ENCODE measurements at regions not wholly inside any gene's neighbourhood (a gene's known extent, or its start where the extent isn't known, plus 50 kb on each side); places are given as distances from the start of the nearest gene placed in this dataset.

DNA sequence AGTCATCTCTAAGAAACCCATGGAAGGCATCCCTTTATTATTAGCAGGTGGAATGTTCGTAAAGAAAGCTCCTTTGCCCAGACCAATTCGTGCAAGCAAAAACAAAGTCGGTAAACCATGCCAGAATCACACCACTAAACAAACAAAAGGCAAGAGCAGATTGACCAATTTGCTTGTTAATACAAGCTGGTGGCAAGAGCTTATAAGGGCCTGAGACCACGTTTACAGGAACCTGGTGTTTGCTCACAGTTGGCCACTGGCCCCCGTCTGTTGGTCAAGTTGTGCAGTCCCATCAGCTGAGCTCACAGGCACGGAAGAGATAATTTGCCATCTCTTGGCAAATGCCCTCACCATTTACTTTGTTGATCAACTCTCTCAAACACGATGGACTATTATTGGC lies 342.2 kb upstream of the MKI67 start:
- no peak for DNase-seq (ENCODE audit: low spot score)

DNA sequence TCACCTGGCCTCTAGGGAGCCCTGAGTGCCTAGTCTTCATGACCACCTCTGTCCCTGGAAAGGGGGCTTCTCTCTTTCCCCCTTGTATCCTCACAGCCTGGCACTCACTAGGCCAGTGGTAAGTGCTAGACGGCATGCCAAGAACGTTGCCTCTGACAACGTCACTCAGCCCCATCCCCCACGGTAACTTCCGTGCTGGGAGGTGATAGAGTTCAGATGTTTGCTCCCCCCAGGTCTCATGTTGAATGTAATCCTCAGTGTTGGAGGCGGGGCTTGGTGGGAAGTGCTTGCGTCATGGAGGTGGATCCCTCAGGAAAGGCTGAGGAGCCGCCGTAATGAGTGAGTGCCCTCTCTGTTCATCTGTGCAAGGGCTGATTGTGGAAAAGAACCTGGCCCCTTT lies 343.3 kb upstream of the MKI67 start:
- no peak for DNase-seq (ENCODE audit: low spot score)

DNA sequence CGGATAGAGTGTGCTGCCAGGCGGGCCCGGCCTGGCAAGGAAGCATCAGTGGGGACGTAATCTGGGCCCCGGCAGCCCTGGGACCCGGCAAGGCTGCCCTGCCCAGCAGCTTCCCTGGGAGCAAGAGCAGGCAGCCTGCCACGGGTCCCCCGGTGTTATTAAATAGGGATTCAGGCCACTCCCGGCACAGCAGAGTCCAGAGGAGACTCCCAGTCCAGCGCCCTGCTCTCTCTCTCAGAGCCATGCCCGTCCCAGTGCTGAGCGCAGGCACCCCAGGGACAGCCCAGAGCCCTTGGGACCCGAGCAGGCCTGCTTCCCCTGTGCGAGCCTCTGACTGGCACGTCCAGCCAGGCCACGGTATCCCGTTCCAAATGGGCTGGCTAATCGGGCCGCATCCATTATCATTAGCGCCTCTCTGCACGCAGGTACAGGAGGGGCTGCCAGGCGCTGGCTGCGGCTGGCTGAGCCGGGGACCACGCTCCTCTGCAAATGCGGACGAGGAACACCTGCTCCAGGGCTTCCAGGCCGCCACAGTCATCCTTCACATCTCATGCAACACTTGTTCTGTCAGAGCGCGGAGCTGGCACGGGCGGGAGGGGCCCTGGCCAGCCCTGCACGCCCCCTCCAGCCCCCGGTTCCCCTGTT lies 344.2 kb upstream of the MKI67 start:
- no peak for DNase-seq (ENCODE audit: low spot score)

- DNase-seq (ENCODE audit: low spot score): no peak
These were observed 344.9 kb upstream of the MKI67 start for GRCh38 chr10:128471151-128471550.

DNA sequence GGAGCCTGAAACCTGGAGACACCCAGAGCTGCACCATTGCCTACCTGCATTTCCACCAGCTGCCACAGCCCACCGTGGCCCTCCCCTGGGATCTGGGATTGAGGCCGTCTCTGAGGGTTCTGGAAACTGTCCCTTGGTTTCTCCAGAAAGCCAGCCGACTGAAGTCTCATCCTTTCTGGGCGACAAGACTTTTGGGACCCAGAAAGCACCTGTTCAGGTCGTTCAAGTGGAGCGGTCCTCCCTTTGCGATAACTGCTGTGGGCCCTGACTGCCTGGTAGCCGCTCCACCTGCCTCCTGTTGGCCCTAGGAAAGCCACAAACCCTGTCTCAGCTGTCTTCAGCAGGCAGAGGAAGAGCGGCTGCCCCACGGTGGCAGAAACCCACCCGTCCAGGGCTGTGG lies 346.0 kb upstream of the MKI67 start:
- no peak for DNase-seq (ENCODE audit: low spot score)

DNA sequence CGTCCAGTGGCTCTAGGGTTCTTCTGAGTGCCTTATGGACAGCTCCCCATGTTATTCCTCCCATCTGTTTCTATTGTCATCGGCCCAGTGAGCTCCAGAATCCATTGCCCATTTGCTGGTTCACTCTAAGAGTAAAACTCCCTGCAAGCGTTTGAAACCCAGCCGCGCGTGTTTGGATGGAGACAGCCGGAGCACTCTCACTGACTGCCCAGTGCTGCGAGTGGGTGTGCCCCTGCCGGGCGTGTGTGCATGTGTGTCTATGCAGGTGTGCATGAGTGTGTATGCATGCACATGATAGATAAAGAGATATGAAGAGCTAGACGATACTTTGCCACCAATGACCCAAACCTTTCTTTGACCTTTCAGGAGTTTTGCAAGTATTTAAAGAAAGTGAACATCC lies 347.2 kb upstream of the MKI67 start:
- no peak for DNase-seq (ENCODE audit: low spot score)

GRCh38 chr10:128473911-128474310 lies 347.7 kb upstream of the MKI67 start:
- DNase-seq (ENCODE audit: low spot score): no peak

DNA sequence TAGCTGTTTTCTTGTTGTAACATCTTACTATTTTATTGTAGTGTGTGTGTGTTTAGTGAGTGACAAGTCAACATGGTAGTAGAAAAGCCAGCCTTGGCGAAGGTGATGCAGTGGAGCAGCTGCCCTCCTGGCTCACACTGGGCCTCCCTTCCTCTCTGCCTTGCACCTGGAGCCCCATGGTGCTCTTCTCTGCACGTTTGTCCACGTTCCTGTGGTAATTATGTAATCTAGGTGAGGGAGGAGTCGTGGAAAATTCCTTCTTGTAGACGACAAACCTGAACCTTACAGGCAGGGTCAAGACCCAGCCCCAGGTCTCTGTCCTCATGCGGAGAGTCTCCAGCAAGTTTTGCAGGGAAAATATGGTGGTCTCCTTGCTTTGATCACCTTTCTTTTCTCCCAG lies 348.3 kb upstream of the MKI67 start:
- DNase-seq (ENCODE audit: low spot score): no peak

DNA sequence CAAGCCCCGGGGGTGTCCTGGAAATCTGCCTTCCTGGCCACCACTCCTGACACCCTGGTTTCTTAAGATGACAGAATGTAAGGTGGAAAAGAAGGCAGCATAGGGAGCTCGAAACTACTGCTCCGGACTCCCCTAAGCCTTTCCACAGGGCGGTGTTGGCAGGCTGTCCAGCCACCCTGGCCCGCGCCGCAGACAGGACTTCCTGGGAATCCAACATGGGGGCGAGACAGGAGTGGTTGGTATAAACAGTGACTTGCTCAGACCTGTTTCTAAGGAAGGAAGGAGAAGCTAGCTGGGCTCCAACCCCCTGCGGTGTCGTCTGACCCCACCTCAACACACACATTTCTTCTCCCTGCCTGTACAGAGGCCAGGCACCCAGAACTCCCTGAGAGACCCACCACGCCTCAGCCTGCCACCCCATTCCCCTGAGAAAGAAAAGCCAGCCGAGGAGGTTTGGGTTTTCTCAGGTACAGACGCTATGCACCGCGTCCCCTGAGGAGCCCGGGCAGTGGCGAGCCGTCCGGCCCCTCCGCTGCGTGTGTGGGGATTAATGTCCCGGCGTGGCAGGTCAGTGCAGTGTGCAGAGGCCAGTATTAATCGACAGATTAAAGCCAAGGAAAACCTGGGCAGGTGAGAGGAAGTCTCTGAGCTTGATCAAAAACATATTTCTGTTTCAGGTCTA lies 349.6 kb upstream of the MKI67 start:
- DNase-seq (ENCODE audit: low spot score): no peak

DNA sequence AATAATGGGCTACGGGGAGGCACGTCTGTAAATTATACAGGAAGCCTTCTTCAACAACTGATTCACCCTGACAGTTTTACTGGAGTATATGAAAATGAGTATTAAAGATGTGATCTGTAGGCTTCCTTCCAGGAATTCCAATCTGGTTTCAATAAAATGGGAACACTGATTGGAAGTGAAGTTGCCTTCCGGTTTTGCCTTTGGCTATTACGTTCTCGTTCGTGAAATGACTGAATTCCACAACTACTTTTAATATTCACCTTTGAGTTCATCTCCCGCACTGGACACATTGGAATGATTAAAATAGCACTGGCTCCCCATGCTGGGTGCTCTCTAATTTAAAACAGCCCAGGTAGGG lies 350.1 kb upstream of the MKI67 start:
- no peak for DNase-seq (ENCODE audit: low spot score)

DNA sequence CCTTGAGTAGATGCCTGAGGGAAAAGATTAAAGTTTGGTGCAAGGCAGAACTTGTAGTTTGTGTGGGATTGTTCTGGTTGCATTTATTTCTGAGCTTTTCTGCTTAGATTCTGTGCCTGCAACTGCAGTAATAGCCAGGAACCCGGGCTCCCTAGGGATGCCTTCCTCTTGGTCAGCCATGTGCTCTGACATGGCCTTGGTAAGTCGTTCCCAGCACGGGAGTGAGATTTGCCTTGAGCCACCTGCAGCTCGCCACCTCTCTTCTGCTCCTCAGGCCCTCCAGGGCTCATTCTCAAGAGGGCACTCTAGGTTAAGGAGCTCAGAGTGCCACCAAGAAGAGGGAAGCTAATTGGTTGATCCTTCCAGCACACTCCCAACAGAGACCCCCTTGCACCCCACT lies 350.6 kb upstream of the MKI67 start:
- DNase-seq (ENCODE audit: low spot score): no peak

DNA sequence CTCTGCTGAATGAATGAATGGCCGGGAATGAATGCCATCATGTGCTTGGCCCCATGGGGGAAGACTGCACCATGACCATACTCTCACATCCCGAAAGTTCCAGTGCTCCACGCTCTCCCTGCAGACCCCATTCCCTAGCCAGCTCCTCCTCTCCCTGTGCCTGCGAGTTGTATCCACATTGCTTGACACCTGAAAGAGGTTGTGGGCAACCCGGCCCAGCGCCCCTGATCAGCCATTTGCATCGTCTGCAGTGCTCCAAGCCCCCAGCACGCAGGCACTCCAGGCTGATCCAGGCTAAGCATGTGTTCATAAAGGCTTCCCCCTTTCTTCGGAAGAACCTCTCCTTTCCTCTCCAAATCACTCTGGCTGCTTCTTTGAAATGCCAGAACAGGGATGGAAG lies 354.4 kb upstream of the MKI67 start:
- DNase-seq (ENCODE audit: low spot score): no peak

DNA sequence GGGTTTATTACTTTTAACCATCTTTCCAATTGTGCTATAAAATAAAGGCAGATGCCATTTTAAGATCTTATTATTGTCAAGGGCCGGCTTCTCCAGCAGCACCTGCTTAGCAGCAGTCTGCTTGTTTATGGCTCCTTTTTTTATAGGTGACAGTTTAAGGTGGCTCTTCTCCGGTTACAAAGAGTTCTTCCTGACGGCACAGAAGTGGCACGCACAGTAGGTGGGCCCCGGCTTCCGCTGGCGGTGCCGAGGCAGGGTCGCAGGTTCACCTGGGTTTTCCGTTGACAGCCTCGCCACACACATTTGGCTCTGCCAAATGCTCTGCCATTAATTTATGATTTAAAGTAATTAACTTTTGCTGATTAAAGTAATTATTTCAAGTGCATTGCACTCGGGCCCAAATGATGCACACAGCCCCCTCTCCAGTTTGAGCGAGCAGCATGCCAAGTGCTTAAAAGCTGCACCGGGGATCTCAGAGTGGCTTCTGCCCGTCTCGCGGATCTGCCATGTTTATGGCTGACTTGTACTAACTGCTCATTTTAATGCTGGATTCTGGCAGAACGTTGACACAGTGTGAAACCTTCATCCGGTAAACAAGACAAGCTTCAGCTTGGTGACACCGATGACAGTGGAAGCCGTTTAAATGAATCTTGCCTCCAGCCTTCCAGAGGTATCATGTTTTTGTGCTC lies 355.1 kb upstream of the MKI67 start:
- DNase-seq (ENCODE audit: low spot score): no peak

DNA sequence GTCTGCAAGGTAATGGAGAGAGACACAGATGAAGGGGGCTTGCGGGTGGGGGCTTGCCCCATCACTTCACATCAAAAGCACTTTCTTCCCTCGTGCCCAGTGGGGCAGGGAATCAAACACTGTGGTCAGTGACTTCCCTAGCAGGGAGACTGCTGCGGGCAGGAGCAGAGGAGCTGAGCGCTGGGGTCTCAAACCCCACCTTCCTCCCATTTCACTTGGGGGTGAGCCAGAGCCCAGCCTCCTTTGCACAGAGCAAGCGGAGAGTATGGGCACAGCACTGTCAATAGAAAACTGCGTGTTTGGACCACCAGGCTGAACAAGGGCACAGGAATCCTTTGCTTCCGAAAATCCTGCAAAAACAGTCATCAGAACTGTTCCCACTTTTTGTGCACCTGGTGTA lies 355.8 kb upstream of the MKI67 start:
- no peak for DNase-seq (ENCODE audit: low spot score)

GRCh38 chr10:128483216-128483615 lies 357.0 kb upstream of the MKI67 start:
- no peak for DNase-seq (ENCODE audit: low spot score)

- DNase-seq (ENCODE audit: low spot score): no peak
These were observed 357.8 kb upstream of the MKI67 start for GRCh38 chr10:128484041-128484440.

DNA sequence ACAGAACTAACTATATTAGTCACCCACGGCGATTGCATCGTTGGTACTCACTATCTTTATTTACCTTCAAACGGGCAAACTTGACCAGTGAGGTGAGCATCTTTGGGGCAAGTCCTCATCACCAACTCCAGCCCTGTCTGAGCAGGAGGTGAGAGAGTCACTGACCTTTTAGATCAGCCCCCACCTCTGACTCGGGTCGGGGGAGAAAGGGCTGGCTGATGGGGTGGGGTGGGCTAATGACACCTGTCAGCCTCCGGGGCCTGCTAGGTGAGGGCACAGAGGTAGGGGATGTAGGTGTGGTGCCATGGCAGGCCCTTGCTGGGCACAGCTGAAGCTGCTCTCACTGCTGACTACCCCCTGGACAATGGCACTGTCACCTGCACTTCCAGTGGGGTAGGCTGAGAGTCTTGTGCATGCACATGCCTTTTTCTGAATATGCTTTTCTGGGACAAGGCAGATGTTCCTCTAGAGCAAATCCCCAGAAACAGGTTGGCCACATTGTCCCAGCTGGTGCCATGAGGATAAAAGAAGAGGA lies 359.5 kb upstream of the MKI67 start:
- no peak for DNase-seq (ENCODE audit: low spot score)

DNA sequence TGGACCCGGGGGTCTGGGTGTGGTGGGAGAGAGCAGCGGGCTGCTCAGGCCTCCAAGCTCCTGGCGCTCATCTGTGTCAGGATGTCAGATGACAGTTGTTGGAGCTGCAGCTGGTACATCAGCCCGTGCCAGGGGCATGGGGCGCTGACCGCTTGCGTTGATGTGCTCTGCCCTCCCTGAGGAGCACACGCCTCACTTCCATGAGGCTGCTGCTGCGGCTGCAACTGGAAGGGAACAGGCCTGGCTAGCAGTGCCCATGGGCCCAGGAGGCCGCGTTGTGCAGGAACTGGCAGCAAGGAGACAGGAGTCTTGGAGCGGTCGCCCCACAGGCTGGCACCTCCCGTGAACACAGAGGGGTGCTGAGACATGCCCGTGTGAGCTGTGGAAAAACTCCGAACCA lies 361.3 kb upstream of the MKI67 start:
- no peak for DNase-seq (ENCODE audit: low spot score)

DNA sequence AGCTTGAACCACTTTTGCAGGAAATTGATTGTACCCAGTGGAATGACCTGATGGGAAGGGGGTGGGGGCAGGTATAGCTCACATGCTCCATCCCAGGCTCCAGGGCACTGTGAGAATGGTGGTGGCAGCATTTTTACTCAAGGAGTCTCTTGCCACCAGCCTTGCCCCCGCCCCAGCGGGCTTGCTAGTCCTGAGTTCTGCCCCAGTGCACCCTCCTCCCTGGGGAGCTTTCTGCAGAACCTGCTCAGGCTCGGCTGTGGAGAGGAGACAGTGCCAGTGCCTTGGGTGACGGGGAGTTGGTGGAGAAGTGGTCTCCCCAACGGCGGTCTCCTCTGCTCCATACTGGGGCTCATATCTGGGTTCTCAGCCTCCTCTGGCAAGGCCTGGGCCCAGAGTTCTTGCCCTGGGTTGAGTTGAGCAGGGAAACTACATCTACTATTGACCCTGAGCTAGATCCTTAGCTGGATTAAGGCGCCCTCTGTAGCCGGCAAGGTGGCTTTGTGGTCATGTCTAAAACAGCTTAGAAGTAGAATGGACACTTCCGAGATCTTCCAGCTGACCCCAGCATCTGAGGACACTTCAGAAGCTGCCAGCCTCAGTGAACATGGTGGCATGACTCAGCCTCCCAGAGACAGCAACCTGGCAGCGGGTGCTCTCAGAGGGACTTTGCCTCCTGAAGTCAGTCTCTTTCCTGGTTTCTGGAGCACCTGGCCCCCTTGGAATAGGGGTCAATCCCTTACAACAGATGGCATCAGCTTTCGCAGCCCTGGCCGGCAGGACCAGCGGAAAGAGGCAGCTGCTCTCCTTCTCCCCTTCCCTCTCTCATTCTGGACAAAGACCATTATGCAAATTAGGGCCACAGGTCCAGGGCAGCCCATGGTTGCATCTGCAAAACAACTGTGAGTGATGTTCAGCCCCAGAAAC lies 363.4 kb upstream of the MKI67 start:
- DNase-seq (ENCODE audit: low spot score): no peak

DNA sequence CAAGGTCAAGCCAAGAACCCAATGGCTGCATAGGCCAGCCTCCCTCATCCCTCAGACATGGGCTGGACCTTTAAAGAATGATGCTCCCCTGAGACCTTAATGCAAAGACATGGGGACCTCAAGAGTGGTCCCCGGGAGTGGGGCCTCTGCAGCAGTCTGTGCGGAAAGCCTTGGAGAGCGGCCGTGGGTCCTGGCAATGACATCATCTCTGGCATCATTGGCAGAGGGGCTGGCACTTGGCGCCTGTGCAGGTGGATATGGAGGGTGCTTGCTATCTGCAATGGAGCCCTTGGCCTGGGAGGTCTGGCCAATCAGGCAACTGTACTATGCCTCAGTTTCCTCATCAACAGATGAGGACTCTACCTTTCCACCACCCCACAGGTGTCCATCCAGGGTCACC lies 365.5 kb upstream of the MKI67 start:
- DNase-seq (ENCODE audit: low spot score): no peak

DNA sequence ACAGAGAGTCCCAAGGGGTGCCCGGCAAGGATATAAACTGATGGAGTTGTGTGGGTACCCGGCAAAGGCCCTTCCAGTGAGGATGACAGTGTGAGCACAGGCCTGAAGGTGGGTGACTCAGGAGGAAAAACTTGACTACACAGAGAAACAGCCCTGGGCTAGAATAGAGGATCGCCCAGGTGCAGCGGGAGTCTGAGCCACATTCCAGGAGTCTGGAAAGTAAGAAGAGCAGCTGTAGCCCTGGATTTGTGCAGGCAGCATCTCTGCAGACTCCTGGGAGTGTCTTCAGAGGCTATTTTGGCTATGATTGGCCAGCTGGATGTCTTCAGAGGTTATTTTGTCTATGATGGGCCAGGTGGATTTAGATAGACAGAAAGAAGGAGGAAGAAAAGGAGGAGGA lies 367.6 kb upstream of the MKI67 start:
- DNase-seq (ENCODE audit: low spot score): no peak

DNA sequence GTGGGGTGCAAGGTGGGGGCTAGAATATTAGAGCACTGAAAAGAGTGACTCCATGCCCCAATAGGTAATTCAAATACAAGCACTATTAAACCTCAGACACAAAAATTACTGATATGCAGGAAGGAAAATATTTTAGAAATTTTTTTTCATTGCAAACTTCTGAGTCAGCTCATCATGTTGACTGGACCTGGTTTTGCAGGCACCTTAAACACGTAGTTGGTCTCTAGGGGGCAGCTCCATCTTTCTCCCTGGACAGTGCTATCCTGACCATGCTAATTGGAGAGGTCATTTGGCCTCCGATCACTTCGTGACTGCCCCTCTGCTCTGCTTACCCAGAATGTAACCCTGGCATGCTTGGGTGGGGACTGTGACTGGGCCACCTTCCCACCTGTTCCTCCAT lies 368.4 kb upstream of the MKI67 start:
- DNase-seq (ENCODE audit: low spot score): no peak

Measured in putamen (tissue), 1 donor.